Pancreas (tissue), 10 donors: ENCODE measurements at regions not wholly inside any gene's neighbourhood (a gene's known extent, or its start where the extent isn't known, plus 50 kb on each side); places are given as distances from the start of the nearest gene placed in this dataset.

Experiments used
- ATAC-seq, 4 donors: fragments of 200-7000 bp; cut with Tn5 transposase; one replicate each; pipeline versions ENCODE4 v1.8.0 to v1.9.1; 2020; ENCODE audit warnings: mild to moderate bottlenecking in 4 of 4, moderate library complexity in 4 of 4
- DNase-seq, 6 donors: peaks; one replicate each; pipeline ENCODE4 v3.0.0-alpha.2; 2020
- FAIRE-seq: peaks from 2 replicates; lab custom pipeline; 2012; peaks lifted over from hg19 to GRCh38; lab: Jason Lieb, UNC
- H3K27ac ChIP-seq, 4 donors: fragments of 200-600 bp; sonication (generic); 1 replicate in 3 of 4; 2 replicates in 1 of 4; pipeline versions ENCODE4 v1.5.0 to v1.8.0; 2020
- H3K27me3 ChIP-seq, 4 donors: fragments of 200-600 bp; one replicate each; pipeline ENCODE4 v1.8.0; 2021
- H3K36me3 ChIP-seq, 3 donors: fragments of 200-600 bp; sonication (generic) in 1 of 3; one replicate each; pipeline versions ENCODE4 v1.5.0 to v1.8.0; 2020 to 2021
- H3K4me1 ChIP-seq, 3 donors: fragments of 200-600 bp; one replicate each; pipeline ENCODE4 v1.8.0; 2021
- H3K4me3 ChIP-seq, 4 donors: fragments of 200-600 bp; sonication (generic) in 2 of 4; one replicate each; pipeline versions ENCODE4 v1.5.0 to v1.8.0; 2020 to 2021
- H3K9me3 ChIP-seq, 4 donors: fragments of 200-600 bp; one replicate each; pipeline ENCODE4 v1.8.0; 2021
- WGBS, 2 donors: extraction: QIAGEN DNeasy Blood & Tissue Kit; methylation state at CpG; one replicate each; pipeline ENCODE4 v1.1.7; 2013; 5-methylcytosine and 5-hydroxymethylcytosine counted together
- intact Hi-C, 3 donors: fragments of 100-400 bp; cut with DNase I; formaldehyde crosslinking; loops; one replicate each; pipeline versions ENCODE4 v1.11.1 to v1.14.2; 2022
- TF ChIP-seq, protein P1 (sequence below), 4 donors: fragments of 200-600 bp; sonication (generic) in 3 of 4; IDR thresholded peaks; one replicate each; pipeline versions ENCODE4 v1.5.0 to v1.8.0; 2021; ENCODE audit warnings: antibody characterized with exemption in 4 of 4
- donor health status: healthy with polysubstance abuse.
- donor health status: DM: no; HTN: no; CAD: no; lungs with moderate emphysema.
- donor health status: DM: no; HTN: no; CAD: no.
- donor health status: control.
- donor health status: control.
- donor health status: Bipolar disorder and iron deficiency.
- donor health status: DM: yes; HTN: yes; CAD: no.
- donor health status: DM: no; HTN: no; CAD: no.
- donor health status: DM: no; HTN: no; CAD: no.
- donor health status: DM: yes; HTN: yes; CAD: no.

GRCh38 chr10:2619916-2620315, 447.4 kb upstream of the PFKP start:
- intact Hi-C loops, result no loop called here
- Histone ChIP-seq H3K36me3 (no peaks in the 10 kb centered on the region), H3K9me3 (no peaks in the 10 kb centered on the region), H3K4me1 (no peaks in the 10 kb centered on the region), H3K4me3 (no peak overlapping the region), H3K27me3 (no peaks in the 10 kb centered on the region), H3K27ac (no peak overlapping the region)
- TF ChIP-seq, protein P1, sequence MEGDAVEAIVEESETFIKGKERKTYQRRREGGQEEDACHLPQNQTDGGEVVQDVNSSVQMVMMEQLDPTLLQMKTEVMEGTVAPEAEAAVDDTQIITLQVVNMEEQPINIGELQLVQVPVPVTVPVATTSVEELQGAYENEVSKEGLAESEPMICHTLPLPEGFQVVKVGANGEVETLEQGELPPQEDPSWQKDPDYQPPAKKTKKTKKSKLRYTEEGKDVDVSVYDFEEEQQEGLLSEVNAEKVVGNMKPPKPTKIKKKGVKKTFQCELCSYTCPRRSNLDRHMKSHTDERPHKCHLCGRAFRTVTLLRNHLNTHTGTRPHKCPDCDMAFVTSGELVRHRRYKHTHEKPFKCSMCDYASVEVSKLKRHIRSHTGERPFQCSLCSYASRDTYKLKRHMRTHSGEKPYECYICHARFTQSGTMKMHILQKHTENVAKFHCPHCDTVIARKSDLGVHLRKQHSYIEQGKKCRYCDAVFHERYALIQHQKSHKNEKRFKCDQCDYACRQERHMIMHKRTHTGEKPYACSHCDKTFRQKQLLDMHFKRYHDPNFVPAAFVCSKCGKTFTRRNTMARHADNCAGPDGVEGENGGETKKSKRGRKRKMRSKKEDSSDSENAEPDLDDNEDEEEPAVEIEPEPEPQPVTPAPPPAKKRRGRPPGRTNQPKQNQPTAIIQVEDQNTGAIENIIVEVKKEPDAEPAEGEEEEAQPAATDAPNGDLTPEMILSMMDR (IDR thresholded peaks at IDR 0.05), result no peak
- WGBS, 2 donors, result 41 to 48% methylated on average over 4 of the region's 4 CpGs
- DNase-seq, result no peak
- FAIRE-seq, result no peak
- ATAC-seq, result no peak

GRCh38 chr10:2619472-2619871, 447.9 kb upstream of the PFKP start:
- FAIRE-seq, result no peak
- no peak for DNase-seq
- Histone ChIP-seq H3K27me3 (no peaks in the 10 kb centered on the region), H3K9me3 (no peaks in the 10 kb centered on the region), H3K4me1 (no peaks in the 10 kb centered on the region), H3K4me3 (no peak overlapping the region), H3K27ac (no peak overlapping the region), H3K36me3 (no peaks in the 10 kb centered on the region)
- WGBS, 2 donors, result 35 to 39% methylated on average over 4 of the region's 4 CpGs
- ATAC-seq, result no peak
- intact Hi-C loops, result no loop called here
- TF ChIP-seq, protein P1 (IDR thresholded peaks at IDR 0.05), result no peak

GRCh38 chr10:2618690-2619089, 448.7 kb upstream of the PFKP start:
- no peak for DNase-seq
- FAIRE-seq, result no peak
- no peak overlapping the region for H3K4me3 ChIP-seq
- H3K4me1 ChIP-seq, result no peaks in the 10 kb centered on the region
- H3K27me3 ChIP-seq, result no peaks in the 10 kb centered on the region
- H3K27ac ChIP-seq, result no peak overlapping the region
- intact Hi-C loops, result no loop called here
- 57 to 70% methylated on average over 5 of the region's 5 CpGs for WGBS, 2 donors
- ATAC-seq, result no peak
- TF ChIP-seq, protein P1 (IDR thresholded peaks at IDR 0.05), result no peak
- no peaks in the 10 kb centered on the region for H3K36me3 ChIP-seq
- no peaks in the 10 kb centered on the region for H3K9me3 ChIP-seq

GRCh38 chr10:2616215-2616614, 451.1 kb upstream of the PFKP start:
- Histone ChIP-seq H3K4me1 (no peaks in the 10 kb centered on the region), H3K27ac (no peak overlapping the region), H3K4me3 (no peak overlapping the region), H3K27me3 (no peaks in the 10 kb centered on the region), H3K9me3 (no peaks in the 10 kb centered on the region), H3K36me3 (no peaks in the 10 kb centered on the region)
- 57 to 70% methylated on average over 3 of the region's 3 CpGs for WGBS, 2 donors
- TF ChIP-seq, protein P1 (IDR thresholded peaks at IDR 0.05), result no peak
- no peak for FAIRE-seq
- intact Hi-C loops, result no loop called here
- ATAC-seq, result no peak
- DNase-seq, result no peak

- FAIRE-seq, result no peak
- H3K27me3 ChIP-seq, result peaks cover 0 to 9% (median 0%) of the 10 kb centered on the region in 4 donors
- H3K27ac ChIP-seq, result no peak overlapping the region
- no peaks in the 10 kb centered on the region for H3K9me3 ChIP-seq
- no peaks in the 10 kb centered on the region for H3K4me1 ChIP-seq
- no peak for ATAC-seq
- intact Hi-C loops, result no loop called here
- TF ChIP-seq, protein P1 (IDR thresholded peaks at IDR 0.05), result no peak
- no peaks in the 10 kb centered on the region for H3K36me3 ChIP-seq
- 45 to 60% methylated on average over 4 of the region's 4 CpGs for WGBS, 2 donors
- DNase-seq, result no peak
- H3K4me3 ChIP-seq, result no peak overlapping the region
Observed at GRCh38 chr10:2611603-2612002, 455.7 kb upstream of the PFKP start.
